ENCODE measurements at regions not wholly inside any gene's neighbourhood (a gene's known extent, or its start where the extent isn't known, plus 50 kb on each side); places are given as distances from the start of the nearest gene placed in this dataset.
"Not testable (repeated sequence)": the region's sequence is repeated elsewhere in the genome, so short reads cannot be mapped to it uniquely, and the experiment has no call there.

GRCh38 chr7:17101207-17101696 is 197.2 kb upstream of the AHR start:
- no peak for DNase-seq (ENCODE audit: low read depth)
- H3K4me3 ChIP-seq (ENCODE audit: low read length), result no peak overlapping the region
- no peak for TF ChIP-seq CTCF (conservative IDR thresholded peaks at IDR 0.05; ENCODE audit: low read depth, low read length)

DNA sequence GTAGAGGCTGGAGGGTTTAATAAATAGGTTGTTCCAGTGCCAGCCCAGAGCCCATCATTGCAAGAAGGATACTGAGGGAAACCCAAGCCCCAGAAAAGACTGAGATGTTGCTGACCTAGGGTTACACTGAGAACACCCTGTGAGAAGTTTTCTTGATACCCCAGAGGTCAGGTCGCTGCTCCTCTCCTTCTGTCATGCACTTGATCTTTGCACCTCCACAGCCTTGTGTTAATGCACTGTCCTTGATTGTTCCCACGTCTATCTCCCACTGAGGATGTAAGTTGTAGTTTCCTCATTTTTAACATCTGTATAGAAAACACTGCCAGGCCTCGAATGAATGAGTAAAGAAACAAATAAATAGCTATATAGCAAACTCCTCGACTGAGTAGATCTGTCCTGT is 195.3 kb upstream of the AHR start:
- H3K4me3 ChIP-seq (ENCODE audit: low read length), result no peak overlapping the region
- no peak for DNase-seq (ENCODE audit: low read depth)
- TF ChIP-seq CTCF (conservative IDR thresholded peaks at IDR 0.05; ENCODE audit: low read depth, low read length), result no peak

- DNase-seq (ENCODE audit: low read depth), result no peak
- TF ChIP-seq CTCF (conservative IDR thresholded peaks at IDR 0.05; ENCODE audit: low read depth, low read length), result no peak
- H3K4me3 ChIP-seq (ENCODE audit: low read length), result no peak overlapping the region
These were observed 194.5 kb upstream of the AHR start for GRCh38 chr7:17103984-17104383.

GRCh38 chr7:17104419-17104818 is 194.0 kb upstream of the AHR start:
- no peak for TF ChIP-seq CTCF (conservative IDR thresholded peaks at IDR 0.05; ENCODE audit: low read depth, low read length)
- no peak for DNase-seq (ENCODE audit: low read depth)

GRCh38 chr7:17105701-17106100 is 192.8 kb upstream of the AHR start:
- H3K4me3 ChIP-seq (ENCODE audit: low read length), result no peak overlapping the region
- DNase-seq (ENCODE audit: low read depth), result no peak
- no peak for TF ChIP-seq CTCF (conservative IDR thresholded peaks at IDR 0.05; ENCODE audit: low read depth, low read length)

More at GRCh38 chr7:17104419-17104818, 194.0 kb upstream of the AHR start:
- H3K4me3 ChIP-seq (ENCODE audit: low read length), result no peak overlapping the region

DNA sequence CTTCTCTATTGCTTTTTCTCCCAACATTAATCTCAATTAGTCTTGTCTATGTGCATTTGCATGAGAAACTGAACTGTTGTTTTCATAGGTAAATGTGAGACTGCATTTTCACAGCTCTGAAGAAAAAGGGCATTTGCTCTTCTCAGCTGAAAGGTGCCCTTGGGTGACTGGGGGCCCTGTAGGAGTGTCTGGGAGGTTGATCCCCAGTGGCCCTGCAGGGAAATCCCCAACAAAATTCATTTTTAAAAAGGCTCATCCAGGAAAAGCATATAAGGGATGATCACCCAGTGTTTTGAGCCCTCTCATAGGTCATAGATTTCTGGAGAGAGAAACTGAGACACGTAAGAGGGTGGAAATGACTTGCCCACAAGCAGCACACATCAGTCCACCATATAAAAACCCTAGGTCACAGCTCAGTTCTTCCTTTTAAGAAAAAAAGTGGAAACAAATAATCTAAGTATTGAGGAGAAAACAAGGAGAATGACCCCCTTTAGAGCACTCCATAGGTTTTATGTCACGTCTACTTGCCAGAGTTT is 190.3 kb upstream of the AHR start:
- TF ChIP-seq CTCF (conservative IDR thresholded peaks at IDR 0.05; ENCODE audit: low read depth, low read length), result no peak
- no peak overlapping the region for H3K4me3 ChIP-seq (ENCODE audit: low read length)
- DNase-seq (ENCODE audit: low read depth), result no peak

DNA sequence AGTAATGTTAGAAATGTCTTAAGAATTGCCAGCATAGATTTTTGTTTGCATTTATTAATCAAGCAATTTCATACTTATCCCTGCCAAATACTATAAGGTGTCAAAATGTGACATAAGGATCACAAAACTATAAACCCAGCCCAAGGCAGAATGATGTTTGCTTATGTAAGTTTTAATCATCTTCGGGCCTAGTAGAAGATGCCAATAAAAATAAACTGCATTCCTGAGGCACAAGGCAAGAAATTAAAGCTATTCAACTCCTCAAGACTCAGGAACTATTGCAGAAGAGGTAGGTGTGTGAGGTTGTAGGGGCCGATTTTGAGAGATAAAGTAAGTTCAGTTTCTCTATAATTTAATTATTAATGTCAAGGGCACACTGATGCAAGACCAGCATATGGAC is 189.4 kb upstream of the AHR start:
- no peak for TF ChIP-seq CTCF (conservative IDR thresholded peaks at IDR 0.05; ENCODE audit: low read depth, low read length)
- no peak for DNase-seq (ENCODE audit: low read depth)
- H3K4me3 ChIP-seq (ENCODE audit: low read length), result no peak overlapping the region

- not testable (repeated sequence) for DNase-seq (ENCODE audit: low read depth); H3K4me3 ChIP-seq (ENCODE audit: low read length)
These were observed 184.7 kb upstream of the AHR start for GRCh38 chr7:17113770-17114169.

Data from retinal pigment epithelial cell (primary cell).